HG03025 (cell line): ENCODE measurements at regions not wholly inside any gene's neighbourhood (a gene's known extent, or its start where the extent isn't known, plus 50 kb on each side); places are given as distances from the start of the nearest gene placed in this dataset.

Experiments used
- ATAC-seq: cut with Tn5 transposase; IDR thresholded peaks from one replicate; pipeline ENCODE4 v1.9.1; 2021; ENCODE audit warnings: mild to moderate bottlenecking, moderate library complexity; ENCODE audit not compliant: unreplicated experiment, low FRiP score

DNA sequence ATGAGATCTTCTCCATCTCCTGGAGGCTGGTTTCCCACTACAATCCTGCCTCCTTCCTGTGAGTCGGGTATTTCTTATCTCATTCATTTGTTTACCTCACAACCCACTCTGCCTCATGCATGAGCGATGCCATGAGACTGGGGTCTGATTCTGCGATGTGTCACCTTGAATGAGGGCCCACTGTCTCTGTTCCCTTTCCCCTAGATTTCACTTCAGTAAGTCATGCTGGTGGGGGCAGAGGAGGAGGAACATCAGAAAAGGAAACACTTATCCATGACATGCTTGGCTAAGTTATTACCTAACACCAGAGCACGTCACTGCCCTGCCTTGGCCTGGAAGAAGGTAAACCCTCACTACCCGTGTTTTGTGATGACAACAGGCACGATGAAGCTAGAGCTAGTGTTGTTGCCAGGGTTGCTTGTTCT is 337.4 kb upstream of the PRDM1 start:
- ATAC-seq, result no peak

DNA sequence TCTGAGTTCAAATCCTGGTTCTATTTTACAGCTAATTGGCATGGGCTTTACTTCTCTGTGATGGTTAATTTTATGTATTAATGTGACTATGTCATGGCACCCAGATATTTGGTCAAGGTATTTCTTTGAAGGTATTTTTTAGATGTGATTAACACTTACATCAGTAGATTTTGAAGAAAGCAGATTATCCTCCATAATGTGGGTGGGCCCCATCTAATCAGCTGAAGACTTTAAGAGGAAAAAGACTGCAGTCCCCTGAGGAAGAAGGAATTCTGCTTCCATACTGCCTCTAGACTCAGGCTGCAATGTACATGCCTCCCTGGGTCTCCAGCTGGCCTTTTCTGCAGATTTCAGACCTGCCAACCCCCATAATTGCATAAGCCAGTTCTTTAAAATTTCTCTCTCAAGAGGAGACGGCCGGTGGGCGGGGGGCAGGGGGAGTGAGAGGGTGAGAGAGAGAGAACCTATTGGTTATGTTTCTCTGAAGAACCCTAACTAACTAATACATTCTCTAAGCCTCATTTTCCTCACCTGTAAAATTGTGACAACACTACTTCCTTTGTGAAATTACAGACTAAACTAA is 338.2 kb upstream of the PRDM1 start:
- ATAC-seq, result no peak

DNA sequence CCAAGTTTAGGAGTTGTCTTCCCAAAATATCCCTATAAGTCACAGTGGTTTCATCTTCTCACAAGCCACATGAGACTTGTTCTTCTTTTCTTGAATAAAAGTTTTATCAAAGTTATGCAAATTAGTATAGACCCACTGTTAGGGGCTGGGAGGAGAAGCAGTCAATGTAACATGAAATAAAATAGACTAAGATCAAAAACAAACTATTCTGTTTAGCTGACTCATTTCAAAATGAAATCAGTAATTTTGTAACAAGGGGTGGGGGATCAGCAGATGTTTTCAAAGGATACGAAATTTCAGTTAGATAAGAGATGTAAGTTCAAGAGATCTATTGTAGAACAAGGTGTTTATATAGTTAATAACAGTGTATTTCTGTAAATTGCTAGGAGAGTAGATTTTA is 339.6 kb upstream of the PRDM1 start:
- no peak for ATAC-seq

DNA sequence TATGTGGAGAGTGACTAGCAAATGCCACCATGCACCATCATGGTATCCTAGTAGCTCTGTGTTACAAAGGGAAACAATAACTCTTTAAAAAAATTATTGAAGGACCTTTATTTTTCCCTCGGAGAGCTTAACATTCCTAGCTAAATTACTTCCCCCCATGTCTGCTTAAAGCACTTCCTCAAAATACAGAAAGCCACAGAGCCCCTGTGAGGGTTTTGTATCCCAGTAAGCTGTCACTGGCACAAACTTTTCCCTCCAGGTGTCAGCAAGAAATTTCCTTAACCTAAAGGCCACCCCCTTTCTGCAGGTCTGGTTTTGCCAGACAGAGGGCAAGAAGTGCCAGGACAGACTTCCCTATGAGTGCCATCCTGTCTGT is 340.0 kb upstream of the PRDM1 start:
- ATAC-seq, result no peak

DNA sequence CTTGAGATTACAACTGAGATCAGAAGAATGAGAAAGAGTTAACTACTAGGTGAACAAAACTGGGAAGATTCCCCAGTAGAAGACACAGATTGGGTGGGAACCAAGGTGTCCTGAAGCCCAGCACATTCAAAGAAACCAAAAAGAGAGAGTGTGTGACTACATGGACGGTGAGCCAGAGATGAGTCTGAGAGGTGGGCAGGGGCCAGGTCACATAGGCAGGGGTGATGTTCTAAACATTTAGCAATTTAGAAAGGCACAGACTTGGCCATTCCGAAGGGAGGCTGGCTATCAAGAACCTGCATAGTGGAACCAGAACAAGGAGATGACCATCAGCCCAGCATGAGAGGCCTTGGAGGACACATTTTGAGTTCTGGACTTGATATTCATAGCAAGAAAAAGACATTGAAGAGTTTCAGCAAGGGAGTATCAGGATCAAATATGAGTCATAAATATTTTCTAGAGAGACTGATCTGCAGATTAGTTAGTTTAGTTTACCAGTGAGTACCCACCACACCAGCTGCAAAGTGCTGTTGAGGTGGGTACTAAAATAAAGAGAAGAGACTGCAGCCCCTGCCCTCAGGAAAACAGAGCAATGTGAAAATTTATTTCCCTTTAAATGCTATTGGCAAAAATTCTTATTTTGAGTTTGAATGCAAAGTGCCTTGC is 340.5 kb upstream of the PRDM1 start:
- no peak for ATAC-seq

DNA sequence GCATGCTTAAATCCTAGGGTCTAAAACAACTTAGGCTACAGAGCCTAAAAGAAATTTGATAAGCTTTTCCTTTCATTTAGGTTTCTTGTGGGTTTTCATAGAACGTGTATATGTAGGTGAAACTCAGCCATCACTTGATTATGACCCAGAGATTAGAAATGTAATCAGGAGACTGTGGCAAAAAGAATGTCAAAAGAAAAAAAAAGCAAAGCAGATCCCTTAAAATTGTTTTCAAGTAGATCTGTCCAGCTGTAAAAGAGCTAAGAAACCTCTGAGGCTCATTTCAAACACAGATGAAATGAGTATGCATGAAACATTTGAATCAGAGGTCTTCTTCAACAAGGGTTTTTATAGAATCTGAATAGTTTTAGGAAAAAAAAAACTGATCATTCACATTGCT is 341.3 kb upstream of the PRDM1 start:
- no peak for ATAC-seq

DNA sequence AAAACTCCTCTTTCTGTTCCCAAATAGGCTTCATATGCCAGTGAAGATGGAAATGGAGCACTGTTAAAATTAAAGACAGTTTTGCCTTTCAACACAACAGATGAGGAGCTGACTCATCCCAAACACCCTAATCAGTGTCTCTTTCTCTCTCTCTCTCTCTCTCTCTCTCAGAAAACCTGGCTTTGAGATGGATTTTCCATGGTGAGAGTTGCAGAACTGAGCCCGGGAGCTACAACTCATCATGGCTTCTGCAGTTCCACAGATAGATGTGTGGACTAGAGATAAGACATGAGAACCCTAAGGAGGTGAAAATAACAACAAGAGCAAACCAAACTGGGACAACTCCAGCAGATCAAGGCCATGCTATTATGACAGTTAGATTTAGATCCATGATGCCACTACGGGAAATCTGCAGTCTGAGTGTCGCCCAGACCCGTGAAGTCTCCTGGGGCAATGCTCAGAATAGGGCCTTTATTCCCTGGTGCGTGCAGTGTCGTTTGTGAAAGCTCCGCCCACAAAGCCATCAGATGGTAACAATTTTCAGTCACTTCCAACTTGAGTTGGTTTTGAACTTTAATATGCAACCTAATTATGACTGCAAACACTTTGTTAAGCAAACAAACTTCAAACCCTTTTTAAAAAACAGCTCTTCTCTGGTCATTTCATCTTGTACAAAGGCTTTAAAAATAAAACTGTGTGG is 338.2 kb upstream of the PREP start:
- ATAC-seq, result no peak

DNA sequence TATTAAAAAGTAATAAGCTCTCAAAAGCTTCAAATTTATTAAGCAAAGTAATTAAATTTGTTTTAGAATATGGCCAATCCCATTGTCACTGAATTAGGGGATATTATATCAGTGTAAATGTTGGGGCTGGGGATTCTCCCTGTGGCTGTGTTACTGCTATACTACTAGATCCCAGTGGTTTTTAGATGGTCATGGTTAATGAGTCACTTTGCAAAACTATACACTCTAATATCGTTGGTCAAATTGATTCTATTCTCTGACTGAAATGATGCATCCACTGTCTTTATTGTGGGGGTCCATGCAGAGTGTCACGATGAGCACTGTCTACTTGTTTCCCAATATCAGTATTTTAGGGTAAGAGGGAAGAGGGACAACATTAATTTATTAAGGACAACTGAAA is 336.9 kb upstream of the PREP start:
- ATAC-seq, result no peak

DNA sequence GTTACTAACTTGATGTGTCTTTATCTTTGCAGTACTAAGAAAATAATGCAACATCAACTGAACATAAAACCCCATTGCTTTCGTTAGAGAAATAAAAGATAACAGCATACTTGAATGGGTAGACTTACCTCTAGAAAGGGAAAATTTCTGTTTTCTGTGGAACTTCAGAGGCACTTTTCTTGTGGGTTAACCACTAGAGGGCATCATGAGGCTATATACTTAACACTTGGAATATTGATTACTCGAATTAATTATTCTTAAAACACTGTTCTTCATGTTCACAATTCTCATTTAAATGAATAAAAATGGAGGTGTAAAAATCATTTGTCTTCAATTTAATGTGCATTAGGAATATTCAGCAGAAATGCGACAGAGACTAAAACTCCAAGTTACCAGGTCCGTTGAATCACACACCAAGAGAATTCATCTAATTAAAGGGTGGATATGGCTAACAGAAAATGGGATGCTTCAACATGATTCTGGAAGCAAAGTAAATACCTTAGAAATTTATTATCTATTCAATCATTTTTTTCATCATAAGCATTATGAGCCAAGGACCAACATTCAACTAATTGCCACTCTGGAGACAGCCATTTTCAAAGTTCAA is 330.8 kb upstream of the PREP start:
- ATAC-seq, result no peak

DNA sequence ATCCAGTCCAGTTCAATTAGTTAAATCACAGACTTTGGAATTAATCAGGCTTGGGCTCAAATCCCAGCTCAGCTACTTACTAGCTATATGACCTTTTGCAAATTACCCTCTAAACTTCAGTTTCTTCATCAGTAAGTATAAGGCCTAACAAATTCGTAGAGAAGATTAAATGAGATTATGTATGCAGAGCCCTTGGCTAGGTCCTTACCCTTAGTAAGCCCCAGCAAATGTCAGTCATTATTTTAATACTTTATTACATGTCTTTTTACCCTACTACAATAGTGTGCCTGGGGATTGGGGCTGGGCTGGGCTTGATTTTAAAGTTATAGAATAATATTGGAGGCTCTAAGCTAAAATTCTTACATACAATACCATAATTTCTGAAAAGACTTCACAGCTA is 326.1 kb upstream of the PREP start:
- no peak for ATAC-seq

DNA sequence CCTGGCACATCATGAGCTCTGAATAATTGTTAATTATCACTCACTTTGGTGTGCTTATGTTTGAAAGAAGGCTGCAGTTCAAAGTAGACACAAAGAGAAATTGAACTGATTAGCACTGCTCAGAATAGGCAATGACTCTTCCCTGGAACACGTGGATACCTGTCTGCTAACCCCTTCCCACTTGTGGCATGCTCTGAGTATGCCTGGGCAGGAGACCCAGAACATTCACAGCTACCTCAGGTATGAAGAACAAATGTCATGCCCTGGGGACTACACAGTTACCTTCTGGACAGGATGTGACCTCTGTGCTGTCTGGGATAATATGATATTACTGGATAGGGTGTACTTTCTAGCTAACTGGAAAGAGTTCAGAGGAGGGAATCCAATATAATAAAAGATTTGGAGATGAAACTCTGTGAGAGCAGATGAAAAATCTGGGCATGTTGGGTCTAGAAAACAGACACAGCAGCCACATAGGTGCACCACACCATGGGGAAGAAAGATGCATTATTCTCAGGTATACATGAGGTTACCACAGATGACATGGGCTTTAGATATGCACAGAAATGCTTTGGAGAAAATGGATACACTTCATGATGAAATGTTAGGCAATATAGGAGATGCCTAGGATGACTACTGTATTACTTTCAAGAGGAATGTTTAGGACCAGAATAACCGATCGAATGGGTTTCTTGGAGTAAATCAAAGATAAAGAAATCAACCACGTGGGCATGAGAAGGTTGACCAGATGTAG is 324.2 kb upstream of the PREP start:
- no peak for ATAC-seq

DNA sequence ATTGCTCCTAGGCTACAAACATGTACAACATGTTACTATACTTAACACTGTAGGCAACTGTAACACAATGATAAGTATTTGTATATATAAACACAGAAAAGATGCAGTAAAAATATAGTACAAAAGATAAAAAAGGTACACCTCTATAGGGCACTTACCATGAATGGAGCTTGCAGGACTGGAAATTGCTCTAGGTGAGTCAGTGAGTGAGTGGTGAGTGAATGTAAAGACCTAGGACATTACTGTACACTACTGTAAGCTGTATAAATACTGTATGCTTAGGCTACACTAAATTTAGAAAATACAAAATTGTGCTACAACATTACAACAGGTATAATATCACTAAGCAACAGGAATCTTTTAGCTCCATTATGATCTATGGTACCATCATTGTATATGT is 312.0 kb upstream of the PREP start:
- ATAC-seq, result no peak

DNA sequence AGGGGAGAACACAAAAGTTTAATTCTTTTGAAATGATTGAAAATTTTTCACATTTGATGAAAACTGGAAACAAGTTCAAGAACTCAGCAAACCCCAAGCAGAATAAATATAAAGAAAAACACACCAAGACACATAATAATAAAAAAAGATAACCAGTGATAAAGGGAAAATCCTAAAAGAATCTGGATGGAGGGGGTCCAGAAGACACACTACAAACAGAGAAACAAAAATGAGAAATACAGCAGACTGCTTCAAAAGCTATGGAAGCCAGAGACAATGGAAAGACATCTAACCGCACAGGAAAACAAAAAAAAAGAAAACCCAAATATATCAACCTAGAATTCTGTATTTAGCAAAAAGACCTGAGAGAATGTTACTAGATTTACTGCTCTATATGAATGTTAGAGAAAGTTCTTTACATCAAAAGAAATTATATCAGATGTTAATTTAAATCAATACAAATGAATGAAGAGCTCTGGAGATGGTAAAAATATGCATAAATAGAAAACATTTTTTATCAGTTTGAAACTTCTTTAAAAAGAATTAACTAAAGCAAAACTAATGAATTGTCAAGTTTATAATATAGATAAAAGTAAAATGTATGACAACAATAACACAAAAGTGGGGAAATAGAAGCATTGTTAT is 310.7 kb upstream of the PREP start:
- no peak for ATAC-seq

DNA sequence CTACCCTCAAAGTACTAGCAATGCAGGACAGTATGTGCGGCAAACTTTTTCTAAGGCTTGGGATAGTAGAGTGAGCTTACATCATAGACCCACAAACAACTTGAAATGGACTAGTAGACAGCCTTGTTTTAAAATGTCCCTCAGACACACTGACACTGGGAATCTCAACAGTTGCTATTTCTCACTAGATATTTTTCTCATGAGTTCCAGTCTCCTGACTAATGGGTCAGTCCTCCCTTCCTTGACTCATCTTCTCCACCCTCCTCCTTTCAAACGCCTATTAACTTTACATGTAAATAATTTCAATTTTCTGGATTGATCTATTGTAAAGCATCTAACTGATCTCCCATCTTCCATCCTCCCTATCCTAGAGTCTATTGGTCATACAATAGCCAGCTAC is 308.3 kb upstream of the PREP start:
- no peak for ATAC-seq

DNA sequence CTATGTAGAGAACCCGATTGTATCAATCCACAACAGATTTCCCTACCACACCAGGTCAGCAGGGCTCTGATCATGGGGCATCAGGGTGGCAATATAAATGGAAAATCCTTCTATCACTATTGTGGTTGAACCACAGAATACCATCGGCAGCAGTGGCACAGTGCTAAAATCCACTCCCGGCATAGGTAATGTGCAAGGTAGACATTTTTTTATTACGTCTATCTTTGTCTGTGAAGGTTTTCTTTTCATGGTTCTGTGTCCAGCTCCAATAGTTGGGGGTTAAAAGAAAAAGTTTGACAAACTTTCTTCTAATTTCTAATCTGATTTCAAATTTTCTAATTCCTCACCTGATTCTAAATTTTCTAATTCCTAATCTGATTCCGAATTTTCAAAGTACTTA is 302.7 kb upstream of the PREP start:
- ATAC-seq, result no peak

DNA sequence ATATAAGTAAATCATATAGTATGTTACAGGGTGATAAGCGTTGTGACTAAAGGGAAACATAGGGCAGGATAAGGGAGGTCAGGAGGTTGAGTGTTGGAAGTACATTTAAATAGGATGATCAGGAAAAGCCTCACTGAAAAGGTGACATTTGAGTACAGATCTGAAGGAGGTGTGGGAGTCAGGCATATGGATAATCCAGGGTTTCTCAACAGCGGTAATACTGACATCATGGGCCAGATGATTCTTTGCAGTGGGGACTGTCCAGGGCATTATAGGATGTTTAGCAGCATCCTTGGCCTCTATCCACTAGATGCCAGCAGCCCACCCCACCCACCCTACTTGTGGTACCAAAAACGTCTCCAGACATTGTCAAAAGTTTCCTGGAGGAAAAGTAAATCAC is 292.6 kb upstream of the PREP start:
- no peak for ATAC-seq

DNA sequence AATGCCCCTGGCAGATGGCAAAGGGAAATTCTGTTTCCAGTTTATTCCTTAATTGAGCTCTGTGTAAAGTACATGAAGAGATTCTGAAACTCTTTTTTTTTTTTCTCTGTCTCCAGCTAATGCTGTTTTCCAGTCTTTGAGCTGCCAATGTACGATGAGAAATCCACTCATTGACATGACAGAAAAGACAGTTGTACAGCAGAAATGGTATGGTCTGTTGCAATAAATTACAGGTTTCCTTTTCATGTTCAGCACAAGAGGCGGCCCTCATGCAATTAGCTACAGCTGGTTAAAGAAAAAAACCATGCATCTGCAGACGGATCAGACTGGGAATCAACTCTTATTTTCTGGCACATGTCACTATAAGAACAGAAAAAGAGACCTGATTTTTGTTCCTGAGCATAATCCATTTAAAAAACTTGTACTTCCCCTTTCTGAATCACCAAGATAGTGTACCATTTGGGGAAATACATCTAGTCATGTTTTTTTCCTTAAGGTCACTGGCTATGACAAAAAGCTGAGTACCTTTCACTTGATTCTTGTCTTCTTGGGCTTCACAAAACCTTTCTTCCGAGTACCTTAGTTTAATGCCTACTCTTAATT is 289.8 kb upstream of the PREP start:
- ATAC-seq, result no peak

DNA sequence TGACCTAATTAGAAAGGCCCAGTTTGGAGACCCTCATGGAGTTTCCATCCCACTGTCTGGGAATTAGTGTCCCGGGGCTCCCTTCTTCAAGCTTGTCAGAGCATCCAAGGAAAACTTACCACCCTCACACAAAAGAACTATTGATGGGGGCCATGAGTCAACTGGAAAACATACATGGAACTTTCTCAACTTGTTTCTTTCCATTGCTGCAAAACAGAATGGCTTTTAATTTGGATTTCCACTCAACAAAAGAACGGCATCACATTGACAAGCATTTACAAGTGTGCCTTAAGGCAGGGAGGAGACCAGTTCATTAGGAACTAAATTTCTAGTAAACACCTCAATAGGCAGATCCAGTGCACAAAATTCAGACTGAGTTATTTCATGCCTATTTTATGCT is 289.1 kb upstream of the PREP start:
- no peak for ATAC-seq

DNA sequence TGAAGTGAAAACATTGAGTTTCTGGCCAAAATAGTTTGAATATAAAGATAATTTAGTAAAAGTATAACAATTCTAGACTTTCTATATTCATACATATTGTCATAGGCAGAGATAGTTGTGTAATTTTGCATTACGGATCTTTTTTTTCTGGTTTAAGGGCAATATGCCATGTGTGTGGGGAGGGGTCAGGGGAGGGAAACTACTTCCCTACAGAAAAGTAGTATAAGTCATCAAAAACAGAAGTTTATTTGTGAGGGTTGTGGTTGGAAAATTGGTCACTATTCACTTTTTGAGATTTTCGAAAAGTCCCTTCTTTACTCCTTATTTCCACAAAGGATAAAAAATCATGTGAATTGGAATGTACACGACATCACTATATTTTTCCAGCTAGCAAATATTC is 288.2 kb upstream of the PREP start:
- no peak for ATAC-seq

DNA sequence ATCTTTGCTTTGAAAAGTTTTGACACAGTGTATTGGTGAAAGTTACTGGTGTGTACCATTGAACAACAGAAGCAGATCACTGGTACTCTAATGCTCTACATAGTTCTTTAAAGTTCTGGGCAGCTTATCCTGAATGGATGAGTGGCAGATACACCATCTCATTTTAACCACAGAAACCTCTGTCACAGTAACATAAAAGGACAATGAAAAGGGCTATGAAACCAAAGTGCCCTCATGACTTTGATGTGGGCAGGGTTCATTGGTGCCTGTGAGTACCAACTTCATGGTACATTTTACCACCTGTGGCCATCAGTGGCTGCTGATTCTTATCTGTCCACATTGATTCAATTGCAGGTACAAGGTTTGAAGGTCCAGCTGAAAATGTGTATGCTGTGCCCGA is 285.7 kb upstream of the PREP start:
- no peak for ATAC-seq
